Panc1 (cell line): ENCODE measurements at regions not wholly inside any gene's neighbourhood (a gene's known extent, or its start where the extent isn't known, plus 50 kb on each side); places are given as distances from the start of the nearest gene placed in this dataset.

Source experiments
- ATAC-seq: fragments of 200-7000 bp; cut with Tn5 transposase; 2 replicates; pipeline ENCODE4 v1.9.1; 2020; ENCODE audit warnings: mild to moderate bottlenecking, moderate library complexity
- BruUV-seq: library from RNA; stranded (reverse); fragments of 400-500 nt; replicated peaks from 2 replicates; lab custom pipeline; 2021; lab: Mats Ljungman, UMichigan
- CTCF ChIA-PET: fragments of 300-600 bp; sonication (Branson Sonifier 250); formaldehyde crosslinking; loops from one replicate; lab custom pipeline; 2022; ENCODE audit warnings: antibody characterized with exemption; lab: Charles Lee
- POLR2A ChIA-PET: fragments of 300-600 bp; sonication (Branson Sonifier 250); formaldehyde crosslinking; loops from one replicate; lab custom pipeline; 2022; ENCODE audit warnings: antibody characterized with exemption; lab: Charles Lee
- DNase-seq: peaks from one replicate; pipeline ENCODE4 v3.0.0-alpha.2; 2010; ENCODE audit warnings: low read depth, low spot score
- H3K27ac ChIP-seq: 2 replicates; pipeline ENCODE4 v1.5.1; 2011; ENCODE audit warnings: mild to moderate bottlenecking, low read length, inconsistent platforms
- H3K27me3 ChIP-seq: fragments of 200-500 bp; sonication (Bioruptor generic); 2 replicates; pipeline ENCODE4 v1.6.0; 2014; ENCODE audit warnings: low read length, inconsistent platforms; ENCODE audit not compliant: control insufficient read depth, insufficient read depth
- H3K36me3 ChIP-seq: fragments of 200-500 bp; sonication (Bioruptor generic); 2 replicates; pipeline ENCODE4 v1.5.1; 2014; ENCODE audit warnings: inconsistent platforms, mild to moderate bottlenecking, low read length, moderate library complexity; ENCODE audit not compliant: control insufficient read depth, insufficient read depth
- H3K4me1 ChIP-seq: 2 replicates; pipeline ENCODE4 v1.5.1; 2011; ENCODE audit warnings: inconsistent platforms, mild to moderate bottlenecking, low read length, moderate library complexity; ENCODE audit not compliant: control insufficient read depth, insufficient read depth
- H3K4me3 ChIP-seq, 2 experiments: 2 replicates each; pipeline ENCODE4 v1.5.1; 2011 to 2012; ENCODE audit warnings: low read depth in 2 of 2, low read length in 2 of 2, mild to moderate bottlenecking in 2 of 2, inconsistent platforms in 1 of 2, moderate library complexity in 1 of 2
- H3K9me3 ChIP-seq: fragments of 200-500 bp; sonication (Bioruptor generic); 2 replicates; pipeline ENCODE4 v1.5.1; 2014; ENCODE audit warnings: low read depth, mild to moderate bottlenecking, inconsistent platforms, low read length, moderate library complexity; ENCODE audit not compliant: control insufficient read depth, insufficient read depth
- CTCF ChIP-seq: fragments of 450-650 bp; IDR thresholded peaks from 2 replicates; pipeline ENCODE4 v1.5.1; 2017; ENCODE audit warnings: mild to moderate bottlenecking
- POLR2AphosphoS5 ChIP-seq: IDR thresholded peaks from 2 replicates; pipeline ENCODE4 v1.6.1; 2012; ENCODE audit warnings: mild to moderate bottlenecking, low read depth, low read length, moderate library complexity
- SIN3A ChIP-seq: IDR thresholded peaks from 2 replicates; pipeline ENCODE4 v1.6.1; 2012; ENCODE audit warnings: low read depth, mild to moderate bottlenecking, low read length, moderate library complexity, borderline replicate concordance; ENCODE audit not compliant: insufficient read depth
- TCF7L2 ChIP-seq: IDR thresholded peaks from 2 replicates; pipeline ENCODE4 v1.6.1; 2011; ENCODE audit warnings: mild to moderate bottlenecking, low read depth, low read length, inconsistent platforms
- in situ Hi-C: cut with HindIII; loops from 2 replicates; pipeline ENCODE4 v1.10.0; 2016; ENCODE audit warnings: low sequenced_read_pairs, low pct_unique_long_range_greater_than_20kb
- intact Hi-C: fragments of 100-400 bp; cut with micrococcal nuclease; formaldehyde crosslinking; loops from one replicate; pipeline ENCODE4 v1.10.0; 2022; ENCODE audit not compliant: unreplicated experiment
- TF ChIP-seq, protein P1 (sequence below), 2 experiments: IDR thresholded peaks; 2 replicates each; pipeline ENCODE4 v1.6.1; 2011 to 2012; ENCODE audit warnings: low read depth in 2 of 2, control low read depth in 1 of 2, low read length in 1 of 2, mild to moderate bottlenecking in 1 of 2, moderate library complexity in 1 of 2; ENCODE audit not compliant: insufficient read depth in 1 of 2

DNA sequence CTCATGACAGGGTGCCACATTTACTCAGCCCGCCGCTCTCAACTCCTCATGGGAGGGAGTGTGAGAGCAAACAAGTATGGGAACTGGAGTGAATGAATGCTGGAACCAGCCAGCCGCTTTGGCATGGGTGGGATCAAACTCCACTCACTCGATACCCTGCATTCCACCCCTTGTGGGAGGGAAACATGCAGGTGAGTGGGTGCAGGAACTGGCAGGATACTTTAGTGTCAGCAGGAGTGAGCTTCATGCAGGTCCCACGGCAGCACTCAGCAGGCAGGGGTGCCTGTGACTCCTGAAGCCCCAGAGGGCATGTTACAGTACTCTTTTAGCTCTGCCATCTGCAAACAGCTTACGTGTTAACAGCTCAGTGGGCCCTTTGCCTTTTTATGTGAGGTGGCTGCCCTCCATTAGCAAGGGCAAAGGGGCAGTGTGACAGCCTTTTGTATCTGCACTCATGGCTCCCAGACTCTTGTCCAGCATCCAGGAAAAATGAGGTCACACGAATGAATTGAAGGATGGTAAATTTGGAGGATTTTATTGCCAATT lies 433.2 kb upstream of the NMUR2 start:
- ATAC-seq (no peak), DNase-seq (no peak)
- intact Hi-C loops (no loop called here), in situ Hi-C loops (no loop called here)
- Histone ChIP-seq H3K27me3 (no peaks in the 10 kb centered on the region), H3K9me3 (no peaks in the 10 kb centered on the region), H3K4me3 (no peak overlapping the region), H3K4me1 (no peaks in the 10 kb centered on the region), H3K36me3 (no peaks in the 10 kb centered on the region), H3K27ac (no peak overlapping the region)
- POLR2A ChIA-PET: no interaction called here
- TF ChIP-seq SIN3A: no peak
- no peak for TF ChIP-seq CTCF
- TF ChIP-seq, protein P1, sequence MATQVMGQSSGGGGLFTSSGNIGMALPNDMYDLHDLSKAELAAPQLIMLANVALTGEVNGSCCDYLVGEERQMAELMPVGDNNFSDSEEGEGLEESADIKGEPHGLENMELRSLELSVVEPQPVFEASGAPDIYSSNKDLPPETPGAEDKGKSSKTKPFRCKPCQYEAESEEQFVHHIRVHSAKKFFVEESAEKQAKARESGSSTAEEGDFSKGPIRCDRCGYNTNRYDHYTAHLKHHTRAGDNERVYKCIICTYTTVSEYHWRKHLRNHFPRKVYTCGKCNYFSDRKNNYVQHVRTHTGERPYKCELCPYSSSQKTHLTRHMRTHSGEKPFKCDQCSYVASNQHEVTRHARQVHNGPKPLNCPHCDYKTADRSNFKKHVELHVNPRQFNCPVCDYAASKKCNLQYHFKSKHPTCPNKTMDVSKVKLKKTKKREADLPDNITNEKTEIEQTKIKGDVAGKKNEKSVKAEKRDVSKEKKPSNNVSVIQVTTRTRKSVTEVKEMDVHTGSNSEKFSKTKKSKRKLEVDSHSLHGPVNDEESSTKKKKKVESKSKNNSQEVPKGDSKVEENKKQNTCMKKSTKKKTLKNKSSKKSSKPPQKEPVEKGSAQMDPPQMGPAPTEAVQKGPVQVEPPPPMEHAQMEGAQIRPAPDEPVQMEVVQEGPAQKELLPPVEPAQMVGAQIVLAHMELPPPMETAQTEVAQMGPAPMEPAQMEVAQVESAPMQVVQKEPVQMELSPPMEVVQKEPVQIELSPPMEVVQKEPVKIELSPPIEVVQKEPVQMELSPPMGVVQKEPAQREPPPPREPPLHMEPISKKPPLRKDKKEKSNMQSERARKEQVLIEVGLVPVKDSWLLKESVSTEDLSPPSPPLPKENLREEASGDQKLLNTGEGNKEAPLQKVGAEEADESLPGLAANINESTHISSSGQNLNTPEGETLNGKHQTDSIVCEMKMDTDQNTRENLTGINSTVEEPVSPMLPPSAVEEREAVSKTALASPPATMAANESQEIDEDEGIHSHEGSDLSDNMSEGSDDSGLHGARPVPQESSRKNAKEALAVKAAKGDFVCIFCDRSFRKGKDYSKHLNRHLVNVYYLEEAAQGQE (IDR thresholded peaks at IDR 0.05; ENCODE audit: insufficient read depth in 1 of 2, low read depth in 2 of 2, low read length in 1 of 2): no peak
- no peak for TF ChIP-seq POLR2AphosphoS5
- TF ChIP-seq TCF7L2: no peak
- CTCF ChIA-PET: no interaction called here
- no TSS peak for BruUV-seq

DNA sequence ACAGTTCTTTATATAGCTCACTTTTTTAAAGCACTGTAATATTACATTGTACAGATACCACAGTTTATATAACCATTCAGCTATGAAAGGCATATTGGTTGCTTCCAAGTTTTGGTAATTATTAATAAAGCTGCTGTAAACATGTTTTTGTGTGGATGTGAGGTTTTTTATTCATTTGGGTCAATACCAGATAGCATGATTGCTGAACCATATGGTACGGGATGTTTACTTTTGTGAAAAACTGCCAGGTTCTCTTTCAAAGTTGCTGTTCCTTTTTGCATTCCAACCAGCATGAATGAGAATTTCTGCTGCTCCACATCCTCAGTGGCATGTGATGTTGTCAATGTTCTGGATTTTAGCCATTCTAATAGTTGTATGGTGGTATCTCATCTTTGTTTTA lies 439.6 kb upstream of the NMUR2 start:
- in situ Hi-C loops (no loop called here), intact Hi-C loops (no loop called here)
- CTCF ChIA-PET: no interaction called here

More for the DNA sequence above, 439.6 kb upstream of the NMUR2 start:
- POLR2A ChIA-PET: no interaction called here
- TF ChIP-seq SIN3A (no peak), CTCF (no peak), TCF7L2 (no peak), POLR2AphosphoS5 (no peak)
- TF ChIP-seq, protein P1 (IDR thresholded peaks at IDR 0.05; ENCODE audit: insufficient read depth in 1 of 2, low read depth in 2 of 2, low read length in 1 of 2): no peak
- no peaks in the 10 kb centered on the region for H3K4me1 ChIP-seq
- H3K36me3 ChIP-seq: no peaks in the 10 kb centered on the region
- BruUV-seq: no TSS peak
- ATAC-seq (no peak), DNase-seq (no peak)
- no peaks in the 10 kb centered on the region for H3K27me3 ChIP-seq
- no peak overlapping the region for H3K27ac ChIP-seq
- no peak overlapping the region for H3K4me3 ChIP-seq
- H3K9me3 ChIP-seq: no peaks in the 10 kb centered on the region
